H1 (cell line): ENCODE measurements at regions not wholly inside any gene's neighbourhood (a gene's known extent, or its start where the extent isn't known, plus 50 kb on each side); places are given as distances from the start of the nearest gene placed in this dataset.

ENCODE experiments used
- CTCF ChIA-PET: fragments of 300-600 bp; sonication (Branson Sonifier 250); formaldehyde crosslinking; loops from one replicate; lab custom pipeline; 2021; ENCODE audit not compliant: partially characterized antibody; lab: Charles Lee
- POLR2A ChIA-PET: fragments of 300-600 bp; sonication (Branson Sonifier 250); formaldehyde crosslinking; loops from one replicate; lab custom pipeline; 2021; ENCODE audit warnings: inconsistent platforms; ENCODE audit not compliant: partially characterized antibody; lab: Charles Lee
- DNase-seq, 2 experiments: peaks; one replicate each; pipeline versions ENCODE4 v3.0.0 to v3.0.0-alpha.2; 2010 to 2022; ENCODE audit warnings: low spot score in 2 of 2, low read depth in 1 of 2, mixed read lengths in 1 of 2
- FAIRE-seq: peaks from 2 replicates; lab custom pipeline; 2011; peaks lifted over from hg19 to GRCh38; lab: Jason Lieb, UNC
- H2AFZ ChIP-seq: 2 replicates; pipeline ENCODE4 v1.8.1; 2012; ENCODE audit warnings: low read length, inconsistent platforms
- H2AK5ac ChIP-seq: 2 replicates; pipeline ENCODE4 v1.6.1; 2013; ENCODE audit warnings: low read depth, low read length
- H2BK120ac ChIP-seq: replicated peaks from 2 replicates; pipeline ENCODE3; 2013; ENCODE audit warnings: low read depth, low read length, inconsistent platforms
- H2BK12ac ChIP-seq: 2 replicates; pipeline ENCODE4 v1.6.1; 2013; ENCODE audit warnings: low read depth, low read length
- H2BK15ac ChIP-seq: 2 replicates; pipeline ENCODE4 v1.6.1; 2013; ENCODE audit warnings: low read length
- H2BK20ac ChIP-seq: 2 replicates; pipeline ENCODE4 v1.6.1; 2013; ENCODE audit warnings: low read length
- H2BK5ac ChIP-seq: 2 replicates; pipeline ENCODE4 v1.6.1; 2013; ENCODE audit warnings: low read depth, low read length
- H3K14ac ChIP-seq: 2 replicates; pipeline ENCODE4 v1.6.1; 2013; ENCODE audit warnings: inconsistent platforms; ENCODE audit not compliant: insufficient read length
- H3K18ac ChIP-seq: 2 replicates; pipeline ENCODE4 v1.6.1; 2013; ENCODE audit warnings: low read length; ENCODE audit errors: extremely low read depth
- H3K23ac ChIP-seq: 2 replicates; pipeline ENCODE4 v1.6.1; 2013; ENCODE audit warnings: inconsistent platforms; ENCODE audit not compliant: insufficient read length
- H3K23me2 ChIP-seq: 2 replicates; pipeline ENCODE4 v1.6.1; 2013; ENCODE audit warnings: low read depth, low read length
- H3K27ac ChIP-seq: 2 replicates; pipeline ENCODE4 v1.6.1; 2011; ENCODE audit warnings: low read depth, low read length, inconsistent platforms
- H3K27me3 ChIP-seq, 4 experiments: replicated peaks in 1 of 4; 1 replicate in 1 of 4; 2 replicates in 3 of 4; pipeline versions ENCODE4 v1.6.1 to v1.8.1; 2011 to 2013; ENCODE audit warnings: low read length in 3 of 4, mild to moderate bottlenecking in 3 of 4, inconsistent platforms in 2 of 4, mixed read lengths in 2 of 4, moderate library complexity in 1 of 4; ENCODE audit not compliant: control insufficient read depth in 3 of 4, insufficient read depth in 3 of 4; ENCODE audit errors: extremely low read depth in 1 of 4
- H3K36me3 ChIP-seq, 4 experiments: 2 replicates each; pipeline versions ENCODE4 v1.6.1 to v1.8.1; 2011 to 2013; ENCODE audit warnings: mild to moderate bottlenecking in 4 of 4, low read length in 3 of 4, moderate library complexity in 2 of 4, control low read depth in 1 of 4, inconsistent platforms in 1 of 4; ENCODE audit not compliant: insufficient read depth in 4 of 4, control insufficient read depth in 2 of 4
- H3K4ac ChIP-seq: replicated peaks from 2 replicates; pipeline ENCODE3; 2013; ENCODE audit warnings: low read length, low read depth, mixed read lengths, inconsistent platforms; ENCODE audit not compliant: insufficient read length
- H3K4me1 ChIP-seq, 4 experiments: replicated peaks in 1 of 4; 1 replicate in 1 of 4; 2 replicates in 3 of 4; pipeline versions ENCODE4 v1.6.1 to v1.8.1; 2011 to 2013; ENCODE audit warnings: low read length in 3 of 4, inconsistent platforms in 2 of 4, mixed read lengths in 1 of 4; ENCODE audit not compliant: insufficient read depth in 4 of 4, control insufficient read depth in 3 of 4
- H3K4me2 ChIP-seq, 2 experiments: 2 replicates each; pipeline versions ENCODE4 v1.6.1 to v1.8.1; 2011 to 2013; ENCODE audit warnings: low read depth in 2 of 2, low read length in 2 of 2, control low read depth in 1 of 2, inconsistent platforms in 1 of 2, mild to moderate bottlenecking in 1 of 2; ENCODE audit not compliant: insufficient read depth in 1 of 2
- H3K4me3 ChIP-seq, 4 experiments: fragments of 200-600, 300-600 bp in 1 of 4; sonication (generic), shearing (Covaris generic), sonication (Bioruptor Twin) in 1 of 4; 2 replicates each; pipeline versions ENCODE4 v1.5.1 to v1.8.1; 2011 to 2016; ENCODE audit warnings: low read length in 4 of 4, low read depth in 3 of 4, control low read depth in 2 of 4, inconsistent platforms in 2 of 4, mild to moderate bottlenecking in 2 of 4, mixed read lengths in 1 of 4, moderate library complexity in 1 of 4; ENCODE audit not compliant: insufficient read depth in 2 of 4; ENCODE audit errors: extremely low read depth in 1 of 4
- H3K56ac ChIP-seq: replicated peaks from 2 replicates; pipeline ENCODE3; 2013; ENCODE audit warnings: low read depth, mild to moderate bottlenecking, mixed read lengths, low read length, inconsistent platforms; ENCODE audit not compliant: insufficient read length
- H3K79me1 ChIP-seq: 2 replicates; pipeline ENCODE4 v1.6.1; 2013; ENCODE audit warnings: low read depth, low read length, control low read depth
- H3K79me2 ChIP-seq, 2 experiments: 2 replicates each; pipeline versions ENCODE4 v1.6.1 to v1.8.1; 2012 to 2013; ENCODE audit warnings: low read length in 2 of 2, mild to moderate bottlenecking in 2 of 2, inconsistent platforms in 1 of 2; ENCODE audit not compliant: insufficient read depth in 2 of 2, control insufficient read depth in 1 of 2
- H3K9ac ChIP-seq, 4 experiments: replicated peaks in 1 of 4; 1 replicate in 1 of 4; 2 replicates in 3 of 4; pipeline versions ENCODE4 v1.6.1 to v1.8.1; 2011 to 2013; ENCODE audit warnings: low read depth in 3 of 4, low read length in 3 of 4, control low read depth in 2 of 4, mild to moderate bottlenecking in 2 of 4, moderate library complexity in 2 of 4, inconsistent platforms in 1 of 4; ENCODE audit errors: extremely low read depth in 1 of 4
- H3K9me3 ChIP-seq, 2 experiments: 2 replicates each; pipeline versions ENCODE4 v1.6.1 to v1.8.1; 2012 to 2013; ENCODE audit warnings: mild to moderate bottlenecking in 2 of 2, moderate library complexity in 2 of 2, control low read depth in 1 of 2, inconsistent platforms in 1 of 2, low read depth in 1 of 2, low read length in 1 of 2, mixed read lengths in 1 of 2; ENCODE audit not compliant: insufficient read depth in 2 of 2
- H4K20me1 ChIP-seq, 2 experiments: replicated peaks in 1 of 2; 2 replicates each; pipeline versions ENCODE3 to v1.8.1; 2011 to 2013; ENCODE audit warnings: inconsistent platforms in 2 of 2, low read length in 2 of 2, mild to moderate bottlenecking in 1 of 2; ENCODE audit not compliant: insufficient read depth in 2 of 2, control insufficient read depth in 1 of 2
- H4K5ac ChIP-seq: 2 replicates; pipeline ENCODE4 v1.6.1; 2013; ENCODE audit warnings: low read length, low read depth, mixed read lengths, inconsistent platforms; ENCODE audit not compliant: insufficient read length
- H4K8ac ChIP-seq: 2 replicates; pipeline ENCODE4 v1.8.0; 2013; ENCODE audit warnings: mild to moderate bottlenecking, moderate library complexity, low read length, inconsistent platforms; ENCODE audit not compliant: insufficient read depth; ENCODE audit errors: extremely low read depth
- H4K91ac ChIP-seq: replicated peaks from 2 replicates; pipeline ENCODE3; 2013; ENCODE audit warnings: low read length, mixed read lengths, inconsistent platforms; ENCODE audit not compliant: insufficient read length
- BACH1 ChIP-seq: IDR thresholded peaks from 2 replicates; pipeline ENCODE4 v1.6.1; 2012; ENCODE audit warnings: low read length, improper control_type of control experiment
- CTCF ChIP-seq, 3 experiments: IDR thresholded peaks; 1 replicate in 2 of 3; 2 replicates in 1 of 3; pipeline versions ENCODE4 v1.5.1 to v1.6.1; 2011; ENCODE audit warnings: low read length in 3 of 3, mild to moderate bottlenecking in 3 of 3, inconsistent platforms in 2 of 3, low read depth in 1 of 3, moderate library complexity in 1 of 3; ENCODE audit not compliant: insufficient read depth in 1 of 3; ENCODE audit errors: control extremely low read depth in 1 of 3
- GABPA ChIP-seq: IDR thresholded peaks from 2 replicates; pipeline ENCODE4 v1.6.1; 2011; ENCODE audit warnings: mild to moderate bottlenecking, low read length, moderate library complexity, borderline replicate concordance; ENCODE audit not compliant: insufficient read depth
- KDM4A ChIP-seq: IDR thresholded peaks from one replicate; pipeline ENCODE4 v1.7.1; 2012; ENCODE audit warnings: low read depth, mild to moderate bottlenecking, moderate library complexity, low read length, inconsistent platforms; ENCODE audit not compliant: severe bottlenecking
- MAX ChIP-seq: IDR thresholded peaks from 2 replicates; pipeline ENCODE4 v1.6.1; 2012; ENCODE audit warnings: inconsistent platforms
- NRF1 ChIP-seq: IDR thresholded peaks from 2 replicates; pipeline ENCODE4 v1.6.1; 2011; ENCODE audit warnings: mild to moderate bottlenecking, low read depth, low read length, improper control_type of control experiment
- POLR2A ChIP-seq, 2 experiments: IDR thresholded peaks; 1 replicate in 1 of 2; 2 replicates in 1 of 2; pipeline ENCODE4 v1.6.1; 2011; ENCODE audit warnings: low read depth in 2 of 2, low read length in 2 of 2, mild to moderate bottlenecking in 2 of 2; ENCODE audit errors: control extremely low read depth in 1 of 2
- POU5F1 ChIP-seq: IDR thresholded peaks from 2 replicates; pipeline ENCODE4 v1.6.1; 2011; ENCODE audit warnings: low read depth, mild to moderate bottlenecking, low read length, moderate library complexity
- SP4 ChIP-seq: IDR thresholded peaks from 2 replicates; pipeline ENCODE4 v1.6.1; 2012; ENCODE audit warnings: low read length, inconsistent platforms
- TAF7 ChIP-seq: optimal IDR thresholded peaks from 2 replicates; pipeline ENCODE3; 2011; ENCODE audit warnings: low read depth, mild to moderate bottlenecking, inconsistent platforms, low read length, moderate library complexity, borderline replicate concordance
- YY1 ChIP-seq: IDR thresholded peaks from 2 replicates; pipeline ENCODE4 v1.6.1; 2011; ENCODE audit warnings: low read depth, mild to moderate bottlenecking, low read length
- WGBS, 2 experiments: shearing (Covaris generic) in 1 of 2; methylation state at CpG; one replicate each; pipeline versions ENCODE4 v1.1.6 to v1.1.7; 2013 to 2015; ENCODE audit warnings: low lambda C conversion rate in 2 of 2, mixed read lengths in 2 of 2, inconsistent platforms in 1 of 2, low coverage in 1 of 2, missing lambda C conversion rate in 1 of 2; ENCODE audit not compliant: insufficient replicate concordance in 2 of 2, insufficient coverage in 1 of 2, insufficient read length in 1 of 2; ENCODE audit errors: extremely low coverage in 1 of 2, missing lambda C conversion rate in 1 of 2; 5-methylcytosine and 5-hydroxymethylcytosine counted together

GRCh38 chr6:112923940-112924587 lies 576.9 kb downstream of the RFPL4B start:
- Histone ChIP-seq H4K20me1 (no peaks in the 10 kb centered on the region), H3K27me3 (no peaks in the 10 kb centered on the region), H4K91ac (no peak overlapping the region), H3K4me3 (no peak overlapping the region), H3K27ac (no peak overlapping the region), H2AFZ (no peak overlapping the region), H3K4ac (no peak overlapping the region), H3K23me2 (no peaks in the 10 kb centered on the region), H3K9ac (no peak overlapping the region), H4K8ac (no peak overlapping the region), H3K79me1 (no peaks in the 10 kb centered on the region), H3K79me2 (no peaks in the 10 kb centered on the region), H2BK12ac (no peak overlapping the region), H2BK15ac (no peak overlapping the region), H3K18ac (no peak overlapping the region), H3K4me2 (no peak overlapping the region), H4K5ac (no peak overlapping the region), H2BK5ac (no peak overlapping the region), H3K9me3 (peaks cover 2 to 8% of the 10 kb centered on the region in 2 experiments; a peak in 1 of 4 replicates), H2BK20ac (no peak overlapping the region), H3K56ac (no peak overlapping the region), H3K36me3 (no peaks in the 10 kb centered on the region), H3K23ac (no peak overlapping the region), H3K4me1 (peaks cover 0 to 3% (median 0%) of the 10 kb centered on the region in 4 experiments; a peak in 1 of 7 replicates), H2BK120ac (no peak overlapping the region), H2AK5ac (no peak overlapping the region), H3K14ac (no peak overlapping the region)
- POLR2A ChIA-PET, result no interaction called here
- CTCF ChIA-PET, result no interaction called here
- DNase-seq (no peak), FAIRE-seq (no peak)
- WGBS, 2 experiments, result 100% methylated on average over 2 of the region's 2 CpGs; no CpG with 5 or more reads in 1 of the 2 experiments
- TF ChIP-seq CTCF (IDR thresholded peaks at IDR 0.05; ENCODE audit: control extremely low read depth in 1 of 3, insufficient read depth in 1 of 3, low read depth in 1 of 3, low read length in 3 of 3) (no peak), BACH1 (no peak), YY1 (no peak), POU5F1 (no peak), SP4 (no peak), NRF1 (no peak), KDM4A (no peak), MAX (no peak), TAF7 (no peak), POLR2A (IDR thresholded peaks at IDR 0.05; ENCODE audit: control extremely low read depth in 1 of 2, low read depth in 2 of 2, low read length in 2 of 2) (no peak), GABPA (no peak)
